H54 (cell line): ENCODE measurements at regions not wholly inside any gene's neighbourhood (a gene's known extent, or its start where the extent isn't known, plus 50 kb on each side); places are given as distances from the start of the nearest gene placed in this dataset.

Experiments
- DNase-seq: peaks from one replicate; pipeline ENCODE4 v3.0.0; 2011; ENCODE audit warnings: low spot score, mixed read lengths; ENCODE audit not compliant: insufficient read length
- FAIRE-seq: peaks from 3 replicates; lab custom pipeline; 2011; peaks lifted over from hg19 to GRCh38; lab: Jason Lieb, UNC
- POLR2A ChIP-seq: IDR thresholded peaks from 2 replicates; pipeline ENCODE4 v1.6.1; 2011; ENCODE audit warnings: low read depth, mild to moderate bottlenecking, low read length

DNA sequence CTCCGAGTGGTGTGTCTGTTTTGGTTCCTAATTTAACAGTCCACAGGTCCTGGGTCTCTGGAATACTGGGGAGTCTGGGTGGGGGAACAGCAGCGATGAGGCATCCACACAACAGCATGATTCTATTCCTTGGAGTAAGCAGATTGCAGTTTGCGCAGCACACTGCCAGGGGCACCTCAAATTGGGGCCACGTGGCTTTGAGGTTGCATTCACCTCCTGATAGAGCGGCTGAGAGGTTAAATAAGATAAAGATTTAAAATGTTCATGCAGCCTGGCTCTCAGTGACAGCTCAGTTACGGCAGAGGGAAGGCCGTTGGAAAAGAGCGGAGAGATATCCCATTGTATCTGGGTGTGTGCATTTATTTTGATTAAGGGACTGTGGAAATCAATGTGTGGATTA, 202.3 kb downstream of the ASB1 start:
- FAIRE-seq = no peak
- no peak for DNase-seq
- TF ChIP-seq POLR2A = no peak

GRCh38 chr2:238631491-238632180, 204.9 kb downstream of the ASB1 start:
- DNase-seq (no peak), FAIRE-seq (no peak)
- TF ChIP-seq POLR2A = no peak

DNA sequence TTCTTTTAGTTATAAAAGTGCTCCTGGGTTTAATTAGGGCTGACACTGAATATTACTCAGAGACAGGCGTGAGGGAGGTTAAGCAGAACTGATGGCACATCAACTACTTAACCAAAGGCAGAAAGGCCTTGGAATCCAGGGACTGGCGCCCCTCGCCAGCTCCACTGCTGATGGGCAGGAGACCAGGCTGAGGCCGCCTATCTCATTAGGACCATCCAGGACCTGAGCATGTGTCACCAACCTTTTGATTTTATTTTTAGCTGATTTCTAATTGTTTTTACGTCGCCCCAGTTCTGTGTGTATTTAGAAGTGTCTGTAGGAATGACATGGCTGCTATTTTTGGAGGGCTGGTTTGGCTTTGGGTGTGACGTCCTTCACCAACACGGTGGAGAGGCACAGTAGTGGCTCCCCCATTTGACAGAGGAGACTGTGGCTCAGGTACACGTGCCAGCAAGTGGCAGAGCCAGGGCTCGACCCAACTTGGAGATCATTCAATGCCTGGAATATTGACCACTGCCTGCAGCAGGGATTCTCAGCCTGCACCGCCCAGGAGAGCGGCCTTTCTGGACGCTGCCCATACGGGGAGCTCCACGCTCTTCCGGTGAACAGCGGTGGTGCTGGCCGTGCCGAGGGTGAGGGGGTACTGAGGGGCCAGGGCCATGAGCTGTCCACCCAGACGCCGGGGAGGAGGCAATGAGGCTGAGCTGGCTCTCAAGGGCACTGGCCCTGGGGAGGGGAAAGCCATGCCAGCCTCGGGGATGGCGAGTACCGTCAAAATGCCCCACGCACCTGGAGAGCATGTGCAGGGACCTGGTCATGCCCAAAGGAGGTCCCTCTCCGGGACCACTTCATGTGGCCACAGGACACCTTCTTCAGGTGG, 205.7 kb downstream of the ASB1 start:
- DNase-seq = no peak
- FAIRE-seq = no peak
- TF ChIP-seq POLR2A = no peak

GRCh38 chr2:238633426-238634328, 206.9 kb downstream of the ASB1 start:
- no peak for TF ChIP-seq POLR2A
- no peak for DNase-seq
- FAIRE-seq = no peak

GRCh38 chr2:238634701-238635357, 208.1 kb downstream of the ASB1 start:
- no peak for DNase-seq
- FAIRE-seq = no peak
- TF ChIP-seq POLR2A = no peak

- TF ChIP-seq POLR2A = no peak
- no peak for DNase-seq
- no peak for FAIRE-seq
Observed at GRCh38 chr2:238635647-238636051, 208.9 kb downstream of the ASB1 start.

DNA sequence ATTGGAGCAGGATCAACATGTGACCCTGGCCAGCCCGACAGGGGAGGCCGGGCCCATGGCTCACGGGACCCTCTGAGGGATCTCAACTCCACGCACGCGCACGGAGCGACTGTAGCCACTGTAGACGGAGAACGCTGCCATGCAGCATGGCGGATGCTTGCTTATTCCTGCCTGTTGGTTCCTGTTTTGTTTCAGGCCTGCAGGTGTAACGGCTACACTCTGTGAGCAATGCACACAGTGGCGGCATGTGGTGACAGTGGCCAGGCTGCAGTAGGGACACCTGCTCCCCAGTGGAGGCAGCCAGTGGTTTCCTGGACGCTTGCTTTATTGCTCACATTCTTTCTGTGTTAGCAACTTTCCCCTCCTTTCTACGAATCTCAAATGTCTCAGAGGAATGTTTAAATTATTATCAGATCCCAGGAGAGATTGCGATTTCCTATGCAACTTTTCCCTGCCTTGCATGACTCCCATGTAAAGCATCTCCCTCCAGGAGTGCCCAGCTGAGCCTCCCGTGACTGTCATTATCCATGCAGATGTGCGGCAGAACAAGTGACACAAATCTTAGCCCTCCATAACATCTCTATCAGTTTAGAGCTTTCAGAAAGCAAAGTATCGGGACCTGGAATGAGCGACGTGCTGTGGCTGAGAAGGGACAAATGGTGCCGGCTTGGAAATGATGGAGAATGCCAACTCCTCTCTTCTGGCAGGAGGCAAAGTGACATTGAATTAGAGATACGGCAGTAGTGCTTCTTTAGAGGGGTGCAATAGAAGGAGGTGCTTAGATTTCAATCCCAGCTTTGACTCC, 209.7 kb downstream of the ASB1 start:
- DNase-seq (peak; percentile 40), FAIRE-seq (no peak)
- no peak for TF ChIP-seq POLR2A

- no peak for TF ChIP-seq POLR2A
- DNase-seq (no peak), FAIRE-seq (no peak)
Observed at GRCh38 chr2:238638100-238638981, 209.5 kb upstream of the TWIST2 start.

- DNase-seq (no peak), FAIRE-seq (no peak)
- no peak for TF ChIP-seq POLR2A
Observed at GRCh38 chr2:238638982-238639628, 208.8 kb upstream of the TWIST2 start.

- no peak for TF ChIP-seq POLR2A
- FAIRE-seq (no peak), DNase-seq (no peak)
Observed at GRCh38 chr2:238640486-238640885, 207.4 kb upstream of the TWIST2 start.

DNA sequence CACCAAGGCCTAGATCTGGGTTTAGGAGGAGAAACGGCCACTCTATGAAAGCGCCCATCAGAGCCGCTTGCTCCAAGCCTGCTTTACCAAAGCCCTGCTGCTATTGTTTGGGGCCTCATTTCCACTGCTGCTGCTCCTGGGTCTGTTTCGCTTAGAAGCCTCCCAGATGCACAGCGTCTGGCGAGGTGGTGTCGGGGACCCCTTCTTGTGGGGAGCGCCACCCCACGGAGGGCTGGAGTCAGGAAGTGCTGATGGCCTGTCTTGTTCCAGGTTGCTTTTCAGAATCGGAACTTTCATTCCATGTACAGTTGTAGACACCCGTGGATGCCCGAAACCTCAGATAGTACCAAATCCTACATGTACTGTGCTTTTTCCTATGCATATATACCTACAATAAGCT, 204.9 kb upstream of the TWIST2 start:
- DNase-seq (no peak), FAIRE-seq (no peak)
- TF ChIP-seq POLR2A = no peak
